ENCODE measurements at regions not wholly inside any gene's neighbourhood (a gene's known extent, or its start where the extent isn't known, plus 50 kb on each side); places are given as distances from the start of the nearest gene placed in this dataset.
"Not testable (repeated sequence)": the region's sequence is repeated elsewhere in the genome, so short reads cannot be mapped to it uniquely, and the experiment has no call there.

DNA sequence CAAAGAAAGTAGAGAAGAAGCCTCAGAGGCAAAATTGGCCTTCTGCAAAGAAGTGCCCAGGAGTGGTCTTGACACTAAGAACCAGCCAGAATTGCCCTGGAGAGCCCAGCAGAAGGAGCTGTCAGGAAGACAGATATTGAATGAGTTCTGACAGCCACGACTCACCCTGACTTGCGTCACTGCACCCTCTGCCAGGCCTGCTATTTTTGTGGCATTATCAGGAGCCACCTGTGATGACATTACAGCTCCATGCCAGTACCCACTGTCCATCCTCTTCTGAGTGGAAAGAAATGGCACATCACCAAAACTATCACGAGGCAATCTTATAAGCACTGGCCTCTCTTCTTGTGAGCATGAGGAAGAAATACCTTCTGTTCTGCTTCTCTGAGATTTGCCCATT is 67.7 kb downstream of the SMIM20 start:
- DNase-seq, result no peak

DNA sequence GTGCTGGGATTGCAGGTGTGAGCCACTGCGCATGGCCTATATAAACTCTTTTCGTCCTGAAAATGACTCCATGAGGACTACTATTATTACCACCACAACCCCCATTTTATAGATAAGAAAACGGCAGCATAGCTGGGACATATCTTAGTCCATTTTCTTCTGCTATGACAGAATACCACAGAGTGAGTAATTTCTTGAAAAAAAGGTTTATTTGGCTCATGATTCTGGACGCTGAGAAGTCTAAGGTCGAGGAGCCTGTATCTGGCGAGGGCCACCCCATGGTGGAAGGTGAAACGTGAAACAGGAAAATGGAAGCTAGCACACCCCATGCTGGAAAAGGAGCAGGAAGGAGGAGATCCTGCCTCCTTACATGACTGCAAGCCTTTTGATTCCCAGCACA is 68.9 kb downstream of the SMIM20 start:
- no peak for DNase-seq

- no peak for DNase-seq
Measured at GRCh38 chr4:25984266-25984665, 70.2 kb downstream of the SMIM20 start.

- DNase-seq, result no peak
Measured at GRCh38 chr4:25984796-25985195, 70.8 kb downstream of the SMIM20 start.

- no peak for DNase-seq
Measured at GRCh38 chr4:25986807-25987206, 72.8 kb downstream of the SMIM20 start.

DNA sequence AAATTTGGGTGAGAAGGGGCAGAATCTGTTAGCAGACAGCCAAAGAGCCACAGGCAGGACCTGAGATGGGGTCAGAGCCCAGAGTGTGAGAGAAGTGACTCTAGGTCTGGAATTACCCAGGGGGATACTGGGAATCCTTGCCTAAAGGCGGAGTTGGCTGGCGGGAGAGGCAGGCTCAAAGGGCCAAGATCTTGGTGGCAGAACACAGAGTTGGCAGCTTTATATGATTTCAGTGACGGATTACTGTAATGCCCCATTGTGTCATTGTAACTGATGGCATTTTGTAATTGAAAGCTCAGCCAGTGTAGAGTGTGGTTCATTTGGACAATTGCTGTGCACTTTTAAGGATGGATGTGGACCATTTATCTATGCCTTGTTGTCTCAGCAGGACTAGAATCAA is 77.3 kb downstream of the SMIM20 start:
- no peak for DNase-seq

- DNase-seq, result no peak
Measured at GRCh38 chr4:25993395-25994185, 79.6 kb downstream of the SMIM20 start.

- not testable (repeated sequence) for DNase-seq
Measured at GRCh38 chr4:25994577-25994976, 80.6 kb downstream of the SMIM20 start.

DNA sequence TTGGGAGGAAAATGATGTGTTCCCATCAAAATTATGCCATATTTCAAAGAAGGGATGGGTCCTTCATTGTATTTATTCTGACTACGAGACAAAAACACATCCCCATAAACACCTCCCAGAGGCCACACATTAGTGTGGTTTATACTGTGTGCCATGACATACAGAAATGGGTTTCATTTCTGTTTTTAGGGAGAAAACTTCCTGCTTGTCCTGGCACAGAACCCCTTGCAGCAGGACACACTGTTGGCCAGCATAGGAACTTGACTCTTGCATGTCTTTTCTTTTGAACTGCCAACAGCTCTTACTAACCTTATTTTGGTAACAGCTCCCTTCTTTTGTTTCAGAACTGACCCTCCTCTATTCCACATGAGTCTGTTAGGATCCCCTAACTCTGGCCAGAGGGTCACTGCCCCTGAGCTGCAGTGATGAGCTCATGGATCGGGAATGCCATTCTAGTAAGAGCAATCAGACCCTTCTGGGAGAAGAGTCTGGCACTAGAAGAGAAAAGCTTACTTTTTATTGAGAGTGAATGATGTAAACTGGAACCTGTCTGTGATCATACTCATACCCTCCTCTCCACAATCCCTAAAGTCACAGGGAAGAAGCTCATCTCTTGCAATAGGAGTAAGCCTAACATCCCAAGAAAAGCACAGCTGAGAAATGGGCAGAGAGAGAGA is 86.4 kb downstream of the SMIM20 start:
- DNase-seq, result no peak

GRCh38 chr4:26001413-26001812 is 87.4 kb downstream of the SMIM20 start:
- no peak for DNase-seq

GRCh38 chr4:26001816-26002215 is 87.8 kb downstream of the SMIM20 start:
- no peak for DNase-seq

DNA sequence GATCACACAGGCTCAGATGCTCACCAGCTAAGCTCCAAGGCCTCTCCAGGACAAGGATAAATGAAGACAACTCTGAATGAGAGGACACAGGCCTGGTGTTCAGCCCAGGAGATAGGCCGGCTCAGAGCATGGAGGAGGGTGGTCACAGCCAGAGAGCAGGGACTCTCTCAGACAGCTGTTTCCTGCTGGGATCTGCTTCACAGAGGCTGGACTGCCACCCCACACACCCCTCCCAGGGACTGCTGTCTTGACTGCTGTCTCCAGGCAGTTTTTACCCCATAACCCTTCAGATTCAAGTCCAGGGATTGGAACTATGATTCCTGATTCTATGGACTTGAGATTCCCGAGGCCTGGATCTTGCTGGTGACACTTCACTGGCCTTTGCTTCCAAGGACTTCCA is 89.0 kb downstream of the SMIM20 start:
- DNase-seq, result no peak

DNA sequence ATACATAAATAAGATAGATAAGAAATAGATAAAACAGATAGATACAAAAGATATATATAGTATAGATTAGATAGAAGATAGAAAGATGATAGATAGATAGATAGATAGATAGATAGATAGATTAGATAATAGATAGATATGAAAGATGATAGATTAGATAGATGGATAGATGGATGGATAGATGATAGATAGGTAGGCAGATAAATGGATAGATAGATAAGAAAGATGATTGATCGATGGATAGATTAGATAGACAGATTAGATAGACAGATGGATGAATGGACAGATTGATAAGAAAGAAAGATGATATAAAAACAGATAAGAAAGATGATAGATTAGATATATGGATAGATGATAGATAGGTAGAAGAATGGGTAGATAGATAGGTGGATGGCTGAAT is 90.3 kb downstream of the SMIM20 start:
- DNase-seq, result no peak

DNA sequence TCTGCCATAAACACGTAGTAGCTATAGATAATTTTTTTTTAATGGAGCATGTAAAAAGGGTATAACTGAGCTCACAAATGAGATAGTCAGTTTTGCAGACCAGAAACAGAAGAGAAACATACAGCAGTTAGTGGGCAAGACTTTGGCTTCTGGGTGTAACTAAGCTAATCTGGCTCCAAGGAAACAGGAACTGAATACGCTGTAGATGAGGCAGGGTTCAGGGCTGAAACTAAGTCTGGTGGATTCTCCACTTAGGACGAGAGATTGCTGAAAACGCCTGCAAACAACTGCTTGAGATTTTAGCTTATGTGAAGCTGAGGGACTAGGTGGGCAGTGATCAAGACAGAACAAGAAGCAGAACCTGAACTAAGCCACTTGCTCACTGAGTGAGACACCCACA is 91.7 kb downstream of the SMIM20 start:
- no peak for DNase-seq

- DNase-seq, result no peak
Measured at GRCh38 chr4:26008737-26009136, 94.7 kb downstream of the SMIM20 start.

- no peak for DNase-seq
Measured at GRCh38 chr4:26009502-26009901, 95.5 kb downstream of the SMIM20 start.

- DNase-seq, result no peak
Measured at GRCh38 chr4:26010304-26010703, 96.3 kb downstream of the SMIM20 start.

DNA sequence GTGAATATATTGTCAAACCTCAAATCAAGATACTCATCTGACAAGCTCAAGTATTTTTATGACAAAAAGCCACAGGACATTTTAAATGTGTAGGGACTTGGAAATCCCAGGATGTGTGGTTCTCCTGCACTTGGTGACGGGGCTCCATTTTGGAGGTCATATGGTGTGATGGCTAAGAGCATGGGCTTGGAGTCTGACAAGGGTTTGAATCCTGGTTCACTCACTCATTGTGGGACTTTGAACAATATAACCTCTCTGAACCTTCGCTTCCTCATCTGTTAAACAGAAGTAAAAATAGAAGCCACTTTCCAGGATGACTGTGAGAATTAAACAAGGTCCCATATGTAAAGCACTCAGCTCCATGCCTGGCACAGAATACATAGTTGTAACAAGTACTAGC is 99.6 kb downstream of the SMIM20 start:
- DNase-seq, result no peak

DNA sequence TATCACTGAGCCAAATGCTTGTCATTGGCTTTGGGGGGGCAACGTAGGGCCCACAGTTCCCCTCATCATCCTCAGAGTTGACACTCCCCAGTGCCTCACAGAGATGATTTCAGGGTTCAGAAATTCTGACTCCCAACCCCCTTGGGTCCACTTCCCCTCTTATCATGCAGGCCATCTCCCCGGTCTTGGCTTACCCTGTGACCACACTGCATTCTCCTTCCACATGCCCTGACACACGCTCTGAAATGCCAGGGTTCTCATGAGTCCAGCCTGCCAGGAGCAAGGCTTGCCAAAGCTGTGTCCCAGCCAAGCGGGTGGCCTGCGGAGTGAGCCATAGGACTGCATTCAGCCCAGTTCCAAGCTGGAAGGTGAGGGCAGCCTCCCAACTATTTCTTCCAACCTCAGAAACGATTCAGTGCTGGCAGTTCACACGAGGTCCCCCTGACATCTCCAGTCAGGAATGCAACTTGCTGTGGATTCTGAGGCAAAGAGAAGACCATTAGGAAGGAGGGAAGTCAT is 101.2 kb downstream of the SMIM20 start:
- DNase-seq, result no peak

DNA sequence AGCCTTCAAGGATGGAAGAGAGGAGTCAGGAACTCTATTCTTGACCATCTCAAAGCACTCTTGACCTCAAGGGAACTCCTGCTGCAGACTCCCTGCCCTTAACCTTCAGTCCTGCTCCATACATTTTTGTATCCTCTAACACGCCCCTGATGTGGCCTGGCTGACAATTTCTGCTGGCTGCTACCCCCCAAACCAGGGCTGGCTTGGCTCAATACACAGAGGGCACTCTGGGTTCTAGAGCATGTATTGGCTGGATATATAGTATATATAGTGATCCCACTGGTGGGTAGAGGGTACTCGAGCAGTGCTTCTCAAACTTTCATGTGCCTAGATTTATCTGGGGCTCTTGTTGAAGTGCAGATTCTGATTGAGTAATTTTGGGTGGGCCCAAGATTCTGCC is 101.9 kb downstream of the SMIM20 start:
- DNase-seq, result no peak

GRCh38 chr4:26017531-26017930 is 103.5 kb downstream of the SMIM20 start:
- DNase-seq, result no peak

- not testable (repeated sequence) for DNase-seq
Measured at GRCh38 chr4:26017961-26018700, 104.1 kb downstream of the SMIM20 start.

DNA sequence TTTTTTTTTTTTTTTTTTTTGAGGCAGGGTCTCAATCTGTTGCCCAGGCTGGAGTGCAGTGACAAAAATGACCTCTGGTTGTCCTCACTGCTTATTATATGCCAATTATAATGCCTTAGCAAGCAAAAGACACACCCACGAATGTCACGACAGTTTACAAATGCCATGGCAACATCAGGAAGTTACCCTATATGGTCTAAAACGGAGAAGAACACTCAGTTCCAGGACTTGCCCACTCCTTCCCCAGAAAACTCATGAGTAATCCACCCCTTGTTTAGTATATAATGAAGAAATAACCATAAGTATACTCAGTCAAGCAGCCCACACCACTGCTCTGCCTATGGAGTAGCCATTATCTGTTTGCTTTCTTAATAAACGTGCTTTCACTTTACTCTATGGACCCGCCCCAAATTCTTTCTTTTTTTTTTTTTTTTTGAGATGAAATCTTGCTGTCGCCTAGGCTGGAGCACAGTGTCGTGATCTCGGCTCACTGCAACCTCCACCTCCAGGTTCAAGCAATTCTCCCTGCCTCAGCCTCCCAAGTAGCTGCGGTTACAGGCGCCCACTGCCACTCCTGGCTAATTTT is 106.2 kb downstream of the SMIM20 start:
- no peak for DNase-seq

All from NCI-H1417 treated with DMSO at 0.1 percent for 48 hours (cell line).